ENCODE measurements at regions not wholly inside any gene's neighbourhood (a gene's known extent, or its start where the extent isn't known, plus 50 kb on each side); places are given as distances from the start of the nearest gene placed in this dataset.

DNA sequence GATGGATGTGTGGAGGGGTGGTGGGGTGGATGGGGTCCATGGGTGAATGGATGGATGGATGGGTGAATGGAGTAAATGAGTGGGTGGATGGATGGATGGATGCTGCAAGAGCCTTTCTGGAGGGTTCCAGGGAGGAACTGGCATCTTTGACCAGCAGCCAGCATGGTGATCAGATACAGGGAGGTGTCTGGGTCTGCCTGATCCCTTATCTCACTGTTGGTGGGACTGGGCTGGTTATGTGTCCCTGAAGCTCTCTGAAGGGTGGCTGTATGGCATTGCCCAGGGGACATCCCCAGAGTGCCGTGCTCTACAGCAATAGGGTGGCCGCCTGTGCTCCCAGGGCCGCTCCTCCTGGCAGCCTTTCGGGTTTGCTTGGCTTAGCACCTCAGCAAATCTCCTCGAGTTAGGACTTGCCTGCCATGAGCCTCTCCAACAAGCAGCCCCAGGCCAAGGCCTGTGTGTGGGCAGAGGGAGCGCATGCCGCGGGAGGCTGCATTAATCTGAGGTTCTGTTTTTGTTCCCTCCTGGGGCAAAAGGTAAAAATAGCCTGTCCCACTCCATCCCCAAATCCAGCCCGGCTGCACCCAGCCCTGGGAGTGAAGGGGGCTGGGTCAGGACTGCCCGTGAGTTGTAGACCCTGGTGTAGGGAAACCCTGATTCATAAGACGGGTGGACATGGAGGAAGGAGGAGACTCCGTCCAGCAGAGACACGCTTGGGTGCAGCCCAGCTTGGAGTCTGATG, 165.4 kb downstream of the SEC14L1 start:
- TF ChIP-seq, protein P1, sequence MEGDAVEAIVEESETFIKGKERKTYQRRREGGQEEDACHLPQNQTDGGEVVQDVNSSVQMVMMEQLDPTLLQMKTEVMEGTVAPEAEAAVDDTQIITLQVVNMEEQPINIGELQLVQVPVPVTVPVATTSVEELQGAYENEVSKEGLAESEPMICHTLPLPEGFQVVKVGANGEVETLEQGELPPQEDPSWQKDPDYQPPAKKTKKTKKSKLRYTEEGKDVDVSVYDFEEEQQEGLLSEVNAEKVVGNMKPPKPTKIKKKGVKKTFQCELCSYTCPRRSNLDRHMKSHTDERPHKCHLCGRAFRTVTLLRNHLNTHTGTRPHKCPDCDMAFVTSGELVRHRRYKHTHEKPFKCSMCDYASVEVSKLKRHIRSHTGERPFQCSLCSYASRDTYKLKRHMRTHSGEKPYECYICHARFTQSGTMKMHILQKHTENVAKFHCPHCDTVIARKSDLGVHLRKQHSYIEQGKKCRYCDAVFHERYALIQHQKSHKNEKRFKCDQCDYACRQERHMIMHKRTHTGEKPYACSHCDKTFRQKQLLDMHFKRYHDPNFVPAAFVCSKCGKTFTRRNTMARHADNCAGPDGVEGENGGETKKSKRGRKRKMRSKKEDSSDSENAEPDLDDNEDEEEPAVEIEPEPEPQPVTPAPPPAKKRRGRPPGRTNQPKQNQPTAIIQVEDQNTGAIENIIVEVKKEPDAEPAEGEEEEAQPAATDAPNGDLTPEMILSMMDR (IDR thresholded peaks at IDR 0.05): no peak
- TF ChIP-seq POLR2A (IDR thresholded peaks at IDR 0.05) (no peak), EP300 (IDR thresholded peaks at IDR 0.05) (no peak), POLR2AphosphoS5 (IDR thresholded peaks at IDR 0.05) (no peak)

Data from stomach (tissue), 4 donors.